Gastroesophageal sphincter (tissue), 4 donors: ENCODE measurements at regions not wholly inside any gene's neighbourhood (a gene's known extent, or its start where the extent isn't known, plus 50 kb on each side); places are given as distances from the start of the nearest gene placed in this dataset.

Experiments used
- ATAC-seq: fragments of 150-250 bp; one replicate; pipeline ENCODE4 v1.9.1; 2016; ENCODE audit warnings: mild to moderate bottlenecking, moderate library complexity
- H3K27ac ChIP-seq, 4 donors: fragments of 200-600 bp; sonication (generic) in 3 of 4; 1 replicate in 3 of 4; 2 replicates in 1 of 4; pipeline ENCODE4 v1.5.1; 2016 to 2019
- H3K27me3 ChIP-seq: fragments of 200-600 bp; sonication (generic); one replicate; pipeline ENCODE4 v1.5.1; 2019
- H3K36me3 ChIP-seq, 2 donors: fragments of 200-600 bp; sonication (generic); one replicate each; pipeline ENCODE4 v1.5.1; 2019; ENCODE audit warnings: control low read depth in 1 of 2
- H3K4me1 ChIP-seq, 3 donors: fragments of 200-600 bp; sonication (generic); 1 replicate in 2 of 3; 2 replicates in 1 of 3; pipeline ENCODE4 v1.5.1; 2016 to 2019; ENCODE audit warnings: control low read depth in 2 of 3
- H3K4me3 ChIP-seq, 2 donors: fragments of 200-600 bp; sonication (generic); one replicate each; pipeline ENCODE4 v1.5.1; 2019; ENCODE audit warnings: mild to moderate bottlenecking in 1 of 2, moderate library complexity in 1 of 2
- H3K9me3 ChIP-seq, 3 donors: fragments of 200-600 bp; sonication (generic); one replicate each; pipeline ENCODE4 v1.5.1; 2017 to 2019; ENCODE audit warnings: control low read depth in 2 of 3
- CTCF ChIP-seq, 4 experiments: fragments of 200-600 bp in 2 of 4; fragments of 450-650 bp in 2 of 4; sonication (generic) in 1 of 4; IDR thresholded peaks; one replicate each; pipeline ENCODE4 v1.5.1; 2017 to 2019; ENCODE audit warnings: antibody characterized with exemption in 4 of 4, mild to moderate bottlenecking in 2 of 4, moderate library complexity in 2 of 4
- EP300 ChIP-seq: sonication (generic); formaldehyde crosslinking; IDR thresholded peaks from one replicate; pipeline ENCODE4 v1.6.1; 2017; ENCODE audit warnings: antibody characterized with exemption, mild to moderate bottlenecking
- POLR2A ChIP-seq, 2 donors: fragments of 450-650 bp; IDR thresholded peaks; one replicate each; pipeline ENCODE4 v1.6.1; 2017; ENCODE audit warnings: antibody characterized with exemption in 2 of 2, mild to moderate bottlenecking in 2 of 2, moderate library complexity in 1 of 2
- POLR2AphosphoS5 ChIP-seq: sonication (generic); formaldehyde crosslinking; IDR thresholded peaks from one replicate; pipeline ENCODE4 v1.6.1; 2017; ENCODE audit warnings: antibody characterized with exemption
- WGBS, 2 donors: methylation state at CpG; one replicate each; pipeline ENCODE4 v1.1.5; 2018; ENCODE audit warnings: low coverage in 1 of 2; 5-methylcytosine and 5-hydroxymethylcytosine counted together

DNA sequence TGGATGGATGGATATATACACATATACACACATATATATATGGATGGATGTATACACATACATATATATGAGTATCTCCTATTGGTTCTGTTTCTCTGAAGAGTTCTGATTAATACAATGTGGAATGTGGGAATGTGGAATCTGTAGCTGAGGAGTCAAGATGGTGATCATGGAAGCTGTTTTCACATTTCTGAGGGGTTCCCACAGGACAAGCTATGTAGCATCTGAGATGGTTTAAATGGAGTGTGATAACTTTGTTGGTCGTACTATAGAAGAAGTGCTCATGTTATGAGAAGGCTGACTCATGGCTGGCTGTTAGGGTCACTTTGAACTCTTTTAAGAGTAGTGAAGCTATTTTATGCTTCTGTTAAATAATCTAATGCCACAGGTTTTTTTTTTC is 279.7 kb downstream of the MEIS1 start:
- no peaks in the 10 kb centered on the region for H3K27me3 ChIP-seq
- no peaks in the 10 kb centered on the region for H3K4me1 ChIP-seq
- WGBS, 2 donors, result 73 to 88% methylated on average over 1 of the region's 1 CpG
- TF ChIP-seq POLR2AphosphoS5, result no peak
- no peak for TF ChIP-seq POLR2A (IDR thresholded peaks at IDR 0.05)
- no peak for TF ChIP-seq EP300
- no peak for TF ChIP-seq CTCF (IDR thresholded peaks at IDR 0.05)
- no peak overlapping the region for H3K4me3 ChIP-seq
- H3K36me3 ChIP-seq, result no peaks in the 10 kb centered on the region
- ATAC-seq, result no peak
- no peaks in the 10 kb centered on the region for H3K9me3 ChIP-seq
- H3K27ac ChIP-seq, result no peak overlapping the region

DNA sequence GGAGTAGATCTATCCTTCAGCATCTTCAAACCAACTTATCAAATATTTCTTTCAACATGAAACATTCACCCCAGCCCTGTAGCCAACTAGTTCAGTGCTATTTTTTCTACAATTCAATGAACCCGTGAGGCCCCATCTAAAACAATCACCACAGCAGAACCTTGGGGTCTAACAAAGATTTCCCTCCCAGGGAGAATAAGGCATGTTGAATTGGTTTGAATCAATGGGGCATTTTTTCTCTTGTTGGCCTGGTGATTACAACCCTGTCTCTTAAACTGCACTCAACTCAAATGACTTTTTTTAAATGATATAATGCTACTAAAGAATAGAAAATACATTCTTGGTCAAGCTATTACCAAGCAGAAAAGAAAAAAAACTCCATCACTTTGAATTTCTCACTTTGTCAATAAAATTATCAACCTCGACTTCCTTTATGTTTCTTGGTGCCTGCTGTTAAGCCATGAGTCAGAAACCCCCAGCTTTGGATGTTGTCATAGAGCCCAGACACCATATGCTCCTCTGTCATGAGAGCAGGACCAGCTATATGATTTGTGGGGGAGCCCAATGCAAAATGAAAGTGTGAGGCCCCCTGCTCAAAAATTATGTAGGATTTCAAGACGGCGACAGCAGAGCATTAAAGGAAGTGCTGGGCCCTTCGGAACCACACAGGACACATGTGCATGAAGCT is 282.4 kb downstream of the MEIS1 start:
- no peak for ATAC-seq
- TF ChIP-seq EP300, result no peak
- no peak for TF ChIP-seq POLR2A (IDR thresholded peaks at IDR 0.05)
- TF ChIP-seq POLR2AphosphoS5, result no peak
- no peak for TF ChIP-seq CTCF (IDR thresholded peaks at IDR 0.05)
- no peaks in the 10 kb centered on the region for H3K4me1 ChIP-seq
- H3K27me3 ChIP-seq, result no peaks in the 10 kb centered on the region
- no peak overlapping the region for H3K27ac ChIP-seq
- H3K36me3 ChIP-seq, result no peaks in the 10 kb centered on the region
- WGBS, 2 donors, result 74 to 86% methylated on average over 5 of the region's 5 CpGs
- no peak overlapping the region for H3K4me3 ChIP-seq
- H3K9me3 ChIP-seq, result no peaks in the 10 kb centered on the region

DNA sequence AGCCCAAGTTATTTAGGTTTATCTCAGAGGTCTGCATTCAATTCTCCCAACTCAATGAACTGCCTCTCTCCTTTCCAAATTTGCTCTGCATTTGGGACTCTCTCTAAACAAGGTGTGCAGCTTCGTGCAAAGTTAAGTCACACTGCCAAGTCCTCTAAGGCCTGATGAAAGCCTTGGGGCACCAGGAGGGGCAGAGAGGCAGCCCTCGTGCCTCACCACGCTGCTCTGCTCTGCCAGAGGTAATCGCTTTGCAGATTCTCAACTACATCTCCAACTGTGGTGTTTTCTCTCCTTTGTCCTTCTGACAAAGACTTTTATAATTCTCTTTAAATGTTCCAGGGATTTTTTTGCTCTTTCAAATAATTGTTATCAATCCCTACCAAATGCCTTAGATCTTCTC is 283.0 kb downstream of the MEIS1 start:
- no peak for ATAC-seq
- no peak for TF ChIP-seq CTCF (IDR thresholded peaks at IDR 0.05)
- TF ChIP-seq EP300, result no peak
- no peak for TF ChIP-seq POLR2A (IDR thresholded peaks at IDR 0.05)
- no peak for TF ChIP-seq POLR2AphosphoS5
- Histone ChIP-seq H3K36me3 (no peaks in the 10 kb centered on the region), H3K27ac (no peak overlapping the region), H3K4me3 (no peak overlapping the region), H3K9me3 (no peaks in the 10 kb centered on the region), H3K27me3 (no peaks in the 10 kb centered on the region), H3K4me1 (no peaks in the 10 kb centered on the region)
- WGBS, 2 donors, result 52 to 98% methylated on average over 2 to 4 of the region's 4 CpGs

DNA sequence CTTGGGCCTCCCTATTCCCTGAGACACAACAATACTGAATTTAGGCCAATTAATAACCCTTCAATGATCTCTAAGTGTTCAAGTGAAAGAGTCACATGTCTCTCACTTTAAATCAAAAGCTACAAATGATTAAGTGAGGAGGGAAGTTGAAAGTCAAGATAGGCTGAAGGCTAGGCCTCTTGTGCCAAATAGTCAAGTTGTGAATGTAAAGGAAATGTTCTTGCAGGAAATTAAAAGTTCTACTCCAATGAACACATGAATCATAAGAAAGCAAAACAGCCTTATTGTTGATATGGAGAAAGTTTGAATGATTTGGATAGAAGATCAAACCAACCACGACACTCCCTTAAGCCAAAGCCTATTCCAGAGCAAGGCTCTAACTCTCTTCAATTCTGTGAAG is 286.9 kb downstream of the MEIS1 start:
- no peaks in the 10 kb centered on the region for H3K36me3 ChIP-seq
- no peaks in the 10 kb centered on the region for H3K27me3 ChIP-seq
- H3K27ac ChIP-seq, result no peak overlapping the region
- H3K4me1 ChIP-seq, result no peaks in the 10 kb centered on the region
- H3K9me3 ChIP-seq, result no peaks in the 10 kb centered on the region
- 86 to 100% methylated on average over 1 of the region's 1 CpG for WGBS, 2 donors
- ATAC-seq, result no peak
- H3K4me3 ChIP-seq, result no peak overlapping the region
- no peak for TF ChIP-seq POLR2A (IDR thresholded peaks at IDR 0.05)
- no peak for TF ChIP-seq POLR2AphosphoS5
- no peak for TF ChIP-seq CTCF (IDR thresholded peaks at IDR 0.05)
- no peak for TF ChIP-seq EP300

- H3K36me3 ChIP-seq, result no peaks in the 10 kb centered on the region
- H3K4me3 ChIP-seq, result no peak overlapping the region
- H3K4me1 ChIP-seq, result no peaks in the 10 kb centered on the region
- no peaks in the 10 kb centered on the region for H3K27me3 ChIP-seq
- ATAC-seq, result no peak
- H3K9me3 ChIP-seq, result no peaks in the 10 kb centered on the region
- WGBS, 2 donors, result 58 to 62% methylated on average over 5 to 6 of the region's 6 CpGs
- no peak overlapping the region for H3K27ac ChIP-seq
- TF ChIP-seq POLR2A (IDR thresholded peaks at IDR 0.05) (no peak), EP300 (no peak), CTCF (IDR thresholded peaks at IDR 0.05) (no peak), POLR2AphosphoS5 (no peak)
Observed at GRCh38 chr2:66724241-66724640, 289.3 kb downstream of the MEIS1 start.
